Esophagus squamous epithelium (tissue), 5 donors: ENCODE measurements at regions not wholly inside any gene's neighbourhood (a gene's known extent, or its start where the extent isn't known, plus 50 kb on each side); places are given as distances from the start of the nearest gene placed in this dataset.
A peak's percentile ranks its signal among the peaks of the same experiment; 100 is the strongest.
"Not testable (repeated sequence)": the region's sequence is repeated elsewhere in the genome, so short reads cannot be mapped to it uniquely, and the experiment has no call there.

Source experiments
- DNase-seq: peaks from one replicate; lab custom pipeline; 2025; lab: John Stamatoyannopoulos, UW
- H3K27ac ChIP-seq, 4 donors: fragments of 200-600 bp; sonication (generic); one replicate each; pipeline ENCODE4 v1.5.1; 2016 to 2019; ENCODE audit warnings: mild to moderate bottlenecking in 1 of 4
- H3K27me3 ChIP-seq, 4 donors: fragments of 200-600 bp; sonication (generic); 1 replicate in 3 of 4; 2 replicates in 1 of 4; pipeline versions ENCODE4 v1.5.1 to v1.6.0; 2017 to 2021; ENCODE audit warnings: antibody characterized with exemption in 1 of 4
- H3K36me3 ChIP-seq, 3 donors: fragments of 200-600 bp; sonication (generic); one replicate each; pipeline ENCODE4 v1.5.1; 2016 to 2019
- H3K4me1 ChIP-seq, 3 donors: fragments of 200-600 bp; sonication (generic); one replicate each; pipeline ENCODE4 v1.5.1; 2017 to 2019
- H3K4me3 ChIP-seq, 4 donors: fragments of 200-600 bp; sonication (generic); 1 replicate in 3 of 4; 2 replicates in 1 of 4; pipeline ENCODE4 v1.5.1; 2016 to 2019; ENCODE audit warnings: mild to moderate bottlenecking in 2 of 4, moderate library complexity in 1 of 4
- H3K9me3 ChIP-seq, 3 donors: fragments of 200-600 bp; sonication (generic); one replicate each; pipeline ENCODE4 v1.5.1; 2016 to 2019
- POLR2A ChIP-seq, 4 donors: fragments of 450-650 bp; IDR thresholded peaks; one replicate each; pipeline ENCODE4 v1.6.1; 2017; ENCODE audit warnings: antibody characterized with exemption in 4 of 4, mild to moderate bottlenecking in 4 of 4, moderate library complexity in 3 of 4
- WGBS, 2 donors: methylation state at CpG; one replicate each; pipeline ENCODE4 v1.1.5; 2018; 5-methylcytosine and 5-hydroxymethylcytosine counted together
- intact Hi-C: fragments of 100-400 bp; cut with DNase I; formaldehyde crosslinking; loops from one replicate; pipeline ENCODE4 v1.15.0; 2022
- TF ChIP-seq, protein P1 (sequence below), 6 experiments: fragments of 450-650 bp in 4 of 6; fragments of 200-600 bp in 2 of 6; sonication (generic) in 2 of 6; IDR thresholded peaks; one replicate each; pipeline ENCODE4 v1.5.1; 2016 to 2019; ENCODE audit warnings: antibody characterized with exemption in 6 of 6, mild to moderate bottlenecking in 4 of 6, moderate library complexity in 4 of 6
- donor health status: DM: yes; HTN: yes; CAD: no.

GRCh38 chr7:130955565-130955919 is 221.5 kb upstream of the KLF14 start:
- H3K36me3 ChIP-seq: peaks cover 0 to 12% (median 0%) of the 10 kb centered on the region in 3 donors
- intact Hi-C loops: no loop called here
- H3K4me3 ChIP-seq: no peak overlapping the region
- TF ChIP-seq, protein P1, sequence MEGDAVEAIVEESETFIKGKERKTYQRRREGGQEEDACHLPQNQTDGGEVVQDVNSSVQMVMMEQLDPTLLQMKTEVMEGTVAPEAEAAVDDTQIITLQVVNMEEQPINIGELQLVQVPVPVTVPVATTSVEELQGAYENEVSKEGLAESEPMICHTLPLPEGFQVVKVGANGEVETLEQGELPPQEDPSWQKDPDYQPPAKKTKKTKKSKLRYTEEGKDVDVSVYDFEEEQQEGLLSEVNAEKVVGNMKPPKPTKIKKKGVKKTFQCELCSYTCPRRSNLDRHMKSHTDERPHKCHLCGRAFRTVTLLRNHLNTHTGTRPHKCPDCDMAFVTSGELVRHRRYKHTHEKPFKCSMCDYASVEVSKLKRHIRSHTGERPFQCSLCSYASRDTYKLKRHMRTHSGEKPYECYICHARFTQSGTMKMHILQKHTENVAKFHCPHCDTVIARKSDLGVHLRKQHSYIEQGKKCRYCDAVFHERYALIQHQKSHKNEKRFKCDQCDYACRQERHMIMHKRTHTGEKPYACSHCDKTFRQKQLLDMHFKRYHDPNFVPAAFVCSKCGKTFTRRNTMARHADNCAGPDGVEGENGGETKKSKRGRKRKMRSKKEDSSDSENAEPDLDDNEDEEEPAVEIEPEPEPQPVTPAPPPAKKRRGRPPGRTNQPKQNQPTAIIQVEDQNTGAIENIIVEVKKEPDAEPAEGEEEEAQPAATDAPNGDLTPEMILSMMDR (IDR thresholded peaks at IDR 0.05): no peak
- no peak for TF ChIP-seq POLR2A (IDR thresholded peaks at IDR 0.05)
- H3K9me3 ChIP-seq: no peaks in the 10 kb centered on the region
- DNase-seq: no peak
- H3K4me1 ChIP-seq: peaks cover 8 to 81% (median 39%) of the 10 kb centered on the region in 3 donors
- H3K27me3 ChIP-seq: no peaks in the 10 kb centered on the region
- peak overlapping the region in 2 of 4 donors; percentile 10 to 51 for H3K27ac ChIP-seq

DNA sequence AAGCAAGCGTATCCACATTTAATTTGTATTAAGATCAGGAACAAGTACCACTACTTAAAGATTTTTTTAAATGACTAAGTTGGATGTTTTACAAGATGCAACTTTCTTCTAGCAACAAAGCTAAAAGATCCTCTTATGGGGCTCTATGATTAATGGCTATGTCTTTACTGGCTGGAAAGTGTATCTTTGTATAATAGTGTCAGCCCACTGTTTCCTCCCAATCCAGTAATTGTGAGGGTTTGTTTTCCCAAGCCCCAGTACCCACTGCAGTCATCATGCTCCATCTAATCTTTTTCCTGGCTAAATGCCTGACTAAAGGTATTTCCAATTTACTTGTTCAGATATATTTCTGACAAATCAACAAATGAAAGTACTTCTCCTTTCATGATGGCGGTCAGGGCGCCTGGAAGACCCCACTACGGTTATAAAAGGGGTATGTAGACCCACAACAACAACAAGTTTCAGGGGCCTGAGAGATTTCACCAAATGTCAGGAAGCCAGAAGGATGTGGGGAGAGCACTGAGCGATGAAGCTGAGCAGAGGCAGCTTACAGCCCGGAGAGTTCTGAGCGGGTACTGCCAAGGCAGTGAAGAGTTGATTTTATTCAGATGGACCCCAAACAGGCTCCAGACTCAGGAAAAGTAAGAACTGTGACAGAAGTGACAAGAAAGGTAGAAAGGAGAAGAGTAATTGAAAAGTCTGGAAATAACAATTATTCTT is 222.6 kb upstream of the KLF14 start:
- TF ChIP-seq, protein P1 (IDR thresholded peaks at IDR 0.05): no peak
- no peak for TF ChIP-seq POLR2A (IDR thresholded peaks at IDR 0.05)
- intact Hi-C loops: no loop called here
- peak overlapping the region in 1 of 4 donors; percentile 28 for H3K4me3 ChIP-seq
- DNase-seq: no peak
- 57 to 68% methylated on average over 3 to 7 of the region's 7 CpGs for WGBS, 2 donors
- no peaks in the 10 kb centered on the region for H3K27me3 ChIP-seq
- peaks cover 8 to 81% (median 42%) of the 10 kb centered on the region in 3 donors for H3K4me1 ChIP-seq
- peak overlapping the region; percentile 33 to 66 (median 46) for H3K27ac ChIP-seq
- peaks cover 0 to 7% (median 0%) of the 10 kb centered on the region in 3 donors for H3K36me3 ChIP-seq
- H3K9me3 ChIP-seq: no peaks in the 10 kb centered on the region

- Histone ChIP-seq H3K27ac (peak overlapping the region in 3 of 4 donors; percentile 33 to 51 (median 41)), H3K4me3 (no peak overlapping the region), H3K4me1 (peaks cover 8 to 81% (median 41%) of the 10 kb centered on the region in 3 donors), H3K27me3 (no peaks in the 10 kb centered on the region), H3K9me3 (no peaks in the 10 kb centered on the region), H3K36me3 (peaks cover 0 to 6% (median 0%) of the 10 kb centered on the region in 3 donors)
- intact Hi-C loops: no loop called here
- no peak for TF ChIP-seq POLR2A (IDR thresholded peaks at IDR 0.05)
- WGBS, 2 donors: 18 to 28% methylated on average over 2 of the region's 2 CpGs
- no peak for DNase-seq
Observed at GRCh38 chr7:130957137-130957513, 223.1 kb upstream of the KLF14 start.

DNA sequence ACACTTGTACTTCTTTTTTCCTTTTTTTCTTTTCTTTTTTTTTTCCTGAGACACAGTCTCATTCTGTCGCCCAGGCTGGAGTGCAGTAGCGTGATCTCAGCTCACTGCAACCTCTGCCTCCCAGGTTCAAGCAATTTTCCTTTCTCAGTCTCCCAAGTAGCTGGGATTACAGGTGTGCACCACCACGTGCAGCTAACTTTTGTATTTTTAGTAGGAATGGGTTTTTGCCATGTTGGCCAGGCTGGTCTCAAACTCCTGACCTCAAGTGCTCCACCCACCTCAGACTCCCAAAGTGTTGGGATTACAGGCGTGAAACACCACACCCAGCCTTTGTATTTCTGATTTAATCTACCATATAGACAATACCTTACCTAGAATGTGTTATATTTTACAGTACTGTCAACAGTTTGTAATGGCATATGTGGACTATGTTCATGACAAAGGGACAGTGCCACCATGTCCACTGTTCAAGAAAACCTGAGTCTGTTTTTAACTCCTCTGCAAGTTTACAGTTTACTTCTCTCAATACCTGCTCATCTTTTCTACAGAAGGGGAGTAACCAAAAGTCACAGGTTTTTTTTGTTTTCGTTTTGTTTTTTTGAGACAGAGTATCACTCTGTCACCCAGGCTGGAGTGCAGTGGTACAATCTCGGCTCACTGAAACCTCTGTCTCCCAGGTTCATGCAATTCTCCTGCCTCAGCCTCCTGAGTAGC is 223.9 kb upstream of the KLF14 start:
- DNase-seq, intact Hi-C loops, H3K27me3 ChIP-seq, H3K9me3 ChIP-seq, H3K36me3 ChIP-seq: not testable (repeated sequence)
- 60 to 66% methylated on average over 6 of the region's 6 CpGs for WGBS, 2 donors
- Histone ChIP-seq H3K27ac (peak overlapping the region; percentile 9 to 62 (median 32)), H3K4me1 (peaks cover 8 to 81% (median 37%) of the 10 kb centered on the region in 3 donors), H3K4me3 (peak overlapping the region in 1 of 4 donors; percentile 53)

DNA sequence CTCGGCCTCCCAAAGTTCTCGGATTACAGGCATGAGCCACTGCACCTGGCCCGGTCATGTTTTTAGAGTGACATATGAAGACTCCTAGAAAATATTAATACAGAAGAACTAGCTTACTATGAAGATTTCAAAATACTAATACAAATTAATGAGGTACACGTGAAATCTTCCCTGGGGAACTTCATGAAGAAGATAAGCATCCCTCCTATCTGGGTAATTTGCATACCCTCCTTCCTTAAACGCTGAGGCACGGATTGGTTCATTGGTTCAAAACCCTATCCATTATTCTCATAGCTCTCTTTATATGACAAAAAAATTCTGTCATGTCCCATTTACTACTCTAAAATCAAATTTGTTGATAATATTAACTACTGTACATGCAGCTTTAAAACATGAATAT is 224.8 kb upstream of the KLF14 start:
- H3K27ac ChIP-seq: peak overlapping the region in 3 of 4 donors; percentile 9 to 62 (median 11)
- intact Hi-C loops: no loop called here
- TF ChIP-seq, protein P1 (IDR thresholded peaks at IDR 0.05): no peak

GRCh38 chr7:130959743-130960207 is 225.8 kb upstream of the KLF14 start:
- 15 to 53% methylated on average over 8 to 9 of the region's 9 CpGs for WGBS, 2 donors
- Histone ChIP-seq H3K4me1 (peaks cover 8 to 84% (median 37%) of the 10 kb centered on the region in 3 donors), H3K36me3 (peaks cover 0 to 6% (median 0%) of the 10 kb centered on the region in 3 donors), H3K27me3 (no peaks in the 10 kb centered on the region), H3K4me3 (peak overlapping the region; percentile 2 to 53 (median 29)), H3K9me3 (no peaks in the 10 kb centered on the region), H3K27ac (peak overlapping the region; percentile 67 to 83 (median 78))
- no peak for DNase-seq
- TF ChIP-seq, protein P1 (IDR thresholded peaks at IDR 0.05): peak in 5 of 6 experiments; percentile 21 to 64 (median 40)
- no peak for TF ChIP-seq POLR2A (IDR thresholded peaks at IDR 0.05)
- intact Hi-C loops: no loop called here

More for the DNA sequence above, 224.8 kb upstream of the KLF14 start:
- Histone ChIP-seq H3K4me3 (peak overlapping the region in 1 of 4 donors; percentile 53), H3K36me3 (peaks cover 0 to 6% (median 0%) of the 10 kb centered on the region in 3 donors), H3K27me3 (no peaks in the 10 kb centered on the region), H3K9me3 (no peaks in the 10 kb centered on the region), H3K4me1 (peaks cover 8 to 84% (median 37%) of the 10 kb centered on the region in 3 donors)
- no peak for DNase-seq
- 41 to 48% methylated on average over 6 of the region's 6 CpGs for WGBS, 2 donors
